Left ventricle myocardium inferior (tissue), 1 donor: ENCODE measurements at regions not wholly inside any gene's neighbourhood (a gene's known extent, or its start where the extent isn't known, plus 50 kb on each side); places are given as distances from the start of the nearest gene placed in this dataset.

Source experiments
- DNase-seq: peaks from one replicate; pipeline ENCODE4 v3.0.0-alpha.2; 2020
- H3K27ac ChIP-seq: fragments of 200-600 bp; replicated peaks from 2 replicates; pipeline ENCODE4 v1.8.0; 2021
- H3K27me3 ChIP-seq: fragments of 200-600 bp; 2 replicates; pipeline ENCODE4 v1.8.0; 2021; ENCODE audit warnings: low read depth
- H3K36me3 ChIP-seq: fragments of 200-600 bp; 2 replicates; pipeline ENCODE4 v1.8.0; 2021
- H3K4me1 ChIP-seq: fragments of 200-600 bp; 2 replicates; pipeline ENCODE4 v1.8.0; 2021
- H3K4me3 ChIP-seq: fragments of 200-600 bp; 2 replicates; pipeline ENCODE4 v1.8.0; 2021; ENCODE audit warnings: mild to moderate bottlenecking, moderate library complexity
- H3K9me3 ChIP-seq: fragments of 200-600 bp; replicated peaks from 2 replicates; pipeline ENCODE4 v1.8.0; 2021
- CTCF ChIP-seq: fragments of 200-600 bp; IDR thresholded peaks from 2 replicates; pipeline ENCODE4 v1.8.0; 2021; ENCODE audit warnings: antibody characterized with exemption, mild to moderate bottlenecking, borderline replicate concordance
- intact Hi-C: fragments of 100-400 bp; cut with micrococcal nuclease; formaldehyde crosslinking; loops from one replicate; pipeline ENCODE4 v1.11.0; 2022
- donor health status: DM: no; HTN: yes; CAD: no; lungs with severe emphysema.

DNA sequence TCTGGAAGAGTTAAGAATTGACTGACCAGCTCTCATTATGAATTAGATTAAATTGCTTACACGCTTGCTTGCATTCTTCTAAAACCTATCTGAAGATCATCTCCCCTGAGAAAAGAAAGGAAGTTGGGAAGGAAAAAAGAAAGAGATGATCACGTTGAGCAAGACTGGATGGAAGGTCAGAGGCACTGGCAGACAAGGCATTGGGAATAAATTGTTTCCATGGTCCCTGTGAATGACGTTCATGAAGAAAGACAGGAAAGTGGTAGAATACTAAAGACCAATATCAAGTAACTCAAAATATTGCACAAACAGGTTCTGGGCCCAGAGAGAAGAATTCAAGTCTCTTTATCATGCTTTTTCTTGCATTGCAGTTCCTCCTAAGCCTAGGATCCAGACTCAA, 1045.4 kb upstream of the MAP3K7 start:
- DNase-seq, result no peak
- Histone ChIP-seq H3K4me3 (no peak overlapping the region), H3K27ac (no peak overlapping the region), H3K36me3 (no peaks in the 10 kb centered on the region), H3K9me3 (no peaks in the 10 kb centered on the region), H3K4me1 (no peaks in the 10 kb centered on the region), H3K27me3 (no peaks in the 10 kb centered on the region)
- intact Hi-C loops, result no loop called here
- TF ChIP-seq CTCF, result no peak

- intact Hi-C loops, result no loop called here
- no peak for DNase-seq
- Histone ChIP-seq H3K36me3 (no peaks in the 10 kb centered on the region), H3K27me3 (no peaks in the 10 kb centered on the region), H3K4me3 (no peak overlapping the region), H3K9me3 (no peaks in the 10 kb centered on the region), H3K4me1 (no peaks in the 10 kb centered on the region), H3K27ac (no peak overlapping the region)
- no peak for TF ChIP-seq CTCF
These were observed 1044.4 kb upstream of the MAP3K7 start for GRCh38 chr6:91631227-91631626.

GRCh38 chr6:91626911-91627310, 1040.0 kb upstream of the MAP3K7 start:
- DNase-seq, result no peak
- H3K9me3 ChIP-seq, result no peaks in the 10 kb centered on the region
- no peaks in the 10 kb centered on the region for H3K36me3 ChIP-seq
- H3K4me3 ChIP-seq, result no peak overlapping the region
- H3K27me3 ChIP-seq, result no peaks in the 10 kb centered on the region
- intact Hi-C loops, result no loop called here
- no peak overlapping the region for H3K27ac ChIP-seq
- H3K4me1 ChIP-seq, result no peaks in the 10 kb centered on the region
- no peak for TF ChIP-seq CTCF

- no peak overlapping the region for H3K4me3 ChIP-seq
- intact Hi-C loops, result no loop called here
These were observed 1026.6 kb upstream of the MAP3K7 start for GRCh38 chr6:91613481-91613880.

DNA sequence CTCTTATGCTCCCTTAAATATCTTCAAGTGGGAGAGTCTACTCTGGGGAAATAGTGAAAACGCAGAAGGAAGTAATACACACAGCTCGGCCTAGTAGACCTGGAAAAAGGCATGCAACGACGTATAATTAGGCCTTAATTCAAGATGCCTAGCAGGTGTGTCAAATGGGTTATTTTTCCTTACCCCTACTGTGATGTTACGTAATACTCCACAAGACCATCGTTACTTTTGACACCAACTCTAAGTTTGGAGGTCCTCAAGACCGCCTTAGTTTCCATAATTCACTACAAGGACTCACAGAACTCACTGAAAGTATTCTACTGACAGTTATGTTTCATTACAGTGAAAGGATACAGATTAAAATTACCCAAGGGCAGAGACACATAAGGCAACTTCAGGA, 1024.3 kb upstream of the MAP3K7 start:
- no peak overlapping the region for H3K4me3 ChIP-seq
- no peak for DNase-seq
- TF ChIP-seq CTCF, result no peak
- H3K27me3 ChIP-seq, result no peaks in the 10 kb centered on the region
- intact Hi-C loops, result no loop called here
- H3K9me3 ChIP-seq, result no peaks in the 10 kb centered on the region
- H3K27ac ChIP-seq, result no peak overlapping the region
- no peaks in the 10 kb centered on the region for H3K36me3 ChIP-seq
- H3K4me1 ChIP-seq, result no peaks in the 10 kb centered on the region

More at GRCh38 chr6:91613481-91613880, 1026.6 kb upstream of the MAP3K7 start:
- no peaks in the 10 kb centered on the region for H3K27me3 ChIP-seq
- no peaks in the 10 kb centered on the region for H3K9me3 ChIP-seq
- H3K4me1 ChIP-seq, result no peaks in the 10 kb centered on the region
- H3K36me3 ChIP-seq, result no peaks in the 10 kb centered on the region
- no peak for TF ChIP-seq CTCF
- H3K27ac ChIP-seq, result no peak overlapping the region
- no peak for DNase-seq

DNA sequence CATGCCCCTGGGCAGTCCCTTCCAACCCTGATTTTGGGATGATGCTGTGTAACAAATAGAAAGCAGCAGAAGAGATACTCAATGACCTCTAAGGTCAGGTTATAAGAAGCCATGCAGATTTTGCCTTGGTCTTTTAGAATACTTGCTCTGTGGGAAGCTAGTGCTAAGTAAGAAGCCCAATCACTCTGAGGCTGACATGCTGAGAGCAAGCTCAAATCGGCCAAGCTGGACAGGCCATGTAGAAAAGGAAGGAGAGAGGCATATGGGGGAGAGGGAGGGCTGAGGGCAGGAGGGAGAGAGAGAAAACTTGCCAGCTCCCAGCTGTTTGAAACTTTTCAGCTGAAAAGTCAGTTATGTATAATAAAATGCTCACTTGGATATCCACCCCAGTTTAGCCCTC, 1021.6 kb upstream of the MAP3K7 start:
- H3K27ac ChIP-seq, result no peak overlapping the region
- no peaks in the 10 kb centered on the region for H3K36me3 ChIP-seq
- DNase-seq, result no peak
- intact Hi-C loops, result no loop called here
- no peak for TF ChIP-seq CTCF
- H3K27me3 ChIP-seq, result no peaks in the 10 kb centered on the region
- no peaks in the 10 kb centered on the region for H3K9me3 ChIP-seq
- H3K4me1 ChIP-seq, result no peaks in the 10 kb centered on the region
- no peak overlapping the region for H3K4me3 ChIP-seq
